Tibial artery (tissue), 4 donors: ENCODE measurements at regions not wholly inside any gene's neighbourhood (a gene's known extent, or its start where the extent isn't known, plus 50 kb on each side); places are given as distances from the start of the nearest gene placed in this dataset.

ENCODE experiments used
- DNase-seq, 2 donors: peaks; one replicate each; pipeline ENCODE4 v3.0.0-alpha.2; 2019
- H3K27ac ChIP-seq, 2 donors: fragments of 200-600 bp; sonication (generic) in 1 of 2; 1 replicate in 1 of 2; 2 replicates in 1 of 2; pipeline ENCODE4 v1.5.1; 2018 to 2019; ENCODE audit warnings: mild to moderate bottlenecking in 1 of 2
- H3K27me3 ChIP-seq, 2 donors: fragments of 200-600 bp; sonication (generic) in 1 of 2; one replicate each; pipeline versions ENCODE4 v1.5.1 to v1.6.0; 2016 to 2019
- H3K36me3 ChIP-seq, 3 donors: fragments of 200-600 bp; sonication (generic) in 2 of 3; one replicate each; pipeline ENCODE4 v1.5.1; 2016 to 2019; ENCODE audit warnings: mild to moderate bottlenecking in 2 of 3
- H3K4me1 ChIP-seq, 4 donors: fragments of 200-600 bp; sonication (generic) in 2 of 4; 1 replicate in 3 of 4; 2 replicates in 1 of 4; pipeline ENCODE4 v1.5.1; 2016 to 2019
- H3K4me3 ChIP-seq, 2 donors: fragments of 200-600 bp; sonication (generic) in 1 of 2; 1 replicate in 1 of 2; 2 replicates in 1 of 2; pipeline ENCODE4 v1.5.1; 2018 to 2019; ENCODE audit warnings: mild to moderate bottlenecking in 2 of 2
- H3K9me3 ChIP-seq, 3 donors: fragments of 200-600 bp; sonication (generic) in 1 of 3; one replicate each; pipeline ENCODE4 v1.5.1; 2016 to 2019
- CTCF ChIP-seq, 2 experiments: fragments of 200-600 bp in 1 of 2; fragments of 450-650 bp in 1 of 2; IDR thresholded peaks; one replicate each; pipeline ENCODE4 v1.5.1; 2017 to 2019; ENCODE audit warnings: antibody characterized with exemption in 2 of 2, mild to moderate bottlenecking in 1 of 2, moderate library complexity in 1 of 2
- intact Hi-C: fragments of 100-400 bp; cut with DNase I; formaldehyde crosslinking; loops from one replicate; pipeline ENCODE4 v1.15.0; 2023; ENCODE audit warnings: low total_unique reads

- no peak for DNase-seq
- intact Hi-C loops = no loop called here
- Histone ChIP-seq H3K9me3 (no peaks in the 10 kb centered on the region), H3K4me1 (no peaks in the 10 kb centered on the region), H3K4me3 (no peak overlapping the region), H3K36me3 (no peaks in the 10 kb centered on the region), H3K27me3 (no peaks in the 10 kb centered on the region), H3K27ac (no peak overlapping the region)
- no peak for TF ChIP-seq CTCF (IDR thresholded peaks at IDR 0.05)
Observed at GRCh38 chr13:90801621-90802020, 545.9 kb upstream of the MIR17HG start.

GRCh38 chr13:90803210-90803609 lies 544.3 kb upstream of the MIR17HG start:
- TF ChIP-seq CTCF (IDR thresholded peaks at IDR 0.05) = no peak
- Histone ChIP-seq H3K27ac (no peak overlapping the region), H3K9me3 (no peaks in the 10 kb centered on the region), H3K4me3 (no peak overlapping the region), H3K27me3 (no peaks in the 10 kb centered on the region), H3K36me3 (no peaks in the 10 kb centered on the region), H3K4me1 (no peaks in the 10 kb centered on the region)
- DNase-seq = no peak
- intact Hi-C loops = no loop called here

GRCh38 chr13:90806016-90806615 lies 541.4 kb upstream of the MIR17HG start:
- Histone ChIP-seq H3K27ac (no peak overlapping the region), H3K27me3 (no peaks in the 10 kb centered on the region)
- intact Hi-C loops = no loop called here

DNA sequence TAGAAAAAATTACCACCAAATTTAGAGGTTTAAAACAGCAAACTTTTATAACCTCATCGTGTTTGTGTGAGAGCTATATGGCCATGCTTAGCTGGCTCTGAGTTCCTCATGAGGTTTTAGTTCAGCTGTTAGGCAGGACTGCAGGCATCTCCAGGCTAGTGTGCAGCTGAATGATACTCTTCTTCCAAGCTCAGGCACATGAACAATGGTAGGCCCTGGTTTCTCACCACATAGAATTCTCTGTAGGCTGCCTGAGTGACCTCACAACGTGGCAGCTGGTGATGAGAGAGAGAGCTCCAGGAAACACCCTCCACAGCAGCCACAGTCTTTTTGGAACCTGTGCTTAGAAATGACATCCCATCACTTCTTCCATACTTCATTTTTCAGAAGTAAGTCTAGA lies 540.6 kb upstream of the MIR17HG start:
- Histone ChIP-seq H3K9me3 (no peaks in the 10 kb centered on the region), H3K27ac (no peak overlapping the region), H3K36me3 (no peaks in the 10 kb centered on the region), H3K4me3 (no peak overlapping the region), H3K27me3 (no peaks in the 10 kb centered on the region), H3K4me1 (no peaks in the 10 kb centered on the region)
- TF ChIP-seq CTCF (IDR thresholded peaks at IDR 0.05) = no peak
- no peak for DNase-seq
- intact Hi-C loops = no loop called here

More at GRCh38 chr13:90806016-90806615, 541.4 kb upstream of the MIR17HG start:
- TF ChIP-seq CTCF (IDR thresholded peaks at IDR 0.05) = no peak
- no peak overlapping the region for H3K4me3 ChIP-seq
- H3K9me3 ChIP-seq = no peaks in the 10 kb centered on the region
- no peak for DNase-seq
- no peaks in the 10 kb centered on the region for H3K36me3 ChIP-seq
- no peaks in the 10 kb centered on the region for H3K4me1 ChIP-seq

GRCh38 chr13:90808838-90809237 lies 538.6 kb upstream of the MIR17HG start:
- no peaks in the 10 kb centered on the region for H3K27me3 ChIP-seq
- no peak for TF ChIP-seq CTCF (IDR thresholded peaks at IDR 0.05)
- no peak overlapping the region for H3K4me3 ChIP-seq
- no peak overlapping the region for H3K27ac ChIP-seq
- no peaks in the 10 kb centered on the region for H3K36me3 ChIP-seq
- H3K9me3 ChIP-seq = no peaks in the 10 kb centered on the region
- intact Hi-C loops = no loop called here
- no peak for DNase-seq
- H3K4me1 ChIP-seq = no peaks in the 10 kb centered on the region

DNA sequence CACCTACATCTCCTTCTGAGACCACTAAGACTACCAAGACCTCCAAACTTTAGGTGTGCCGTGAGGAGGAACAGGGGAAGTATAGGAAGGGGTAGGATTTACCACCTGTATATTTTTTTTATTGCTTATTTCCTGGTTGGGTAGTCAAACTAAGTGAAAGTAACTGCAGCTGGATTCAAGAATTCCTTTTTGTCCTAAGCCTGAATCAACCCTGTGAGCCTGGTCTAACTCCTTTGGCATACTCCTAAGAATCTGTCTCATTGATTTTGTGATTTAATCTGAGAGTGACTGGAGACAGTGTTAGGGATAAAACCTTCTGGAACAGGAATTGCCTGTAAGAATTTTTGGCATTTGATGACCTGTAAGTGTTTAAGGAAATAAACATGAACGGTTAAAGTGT lies 523.5 kb upstream of the MIR17HG start:
- H3K27me3 ChIP-seq = no peaks in the 10 kb centered on the region
- DNase-seq = no peak
- no peak for TF ChIP-seq CTCF (IDR thresholded peaks at IDR 0.05)
- no peaks in the 10 kb centered on the region for H3K36me3 ChIP-seq
- no peak overlapping the region for H3K27ac ChIP-seq
- intact Hi-C loops = no loop called here
- no peak overlapping the region for H3K4me3 ChIP-seq
- no peaks in the 10 kb centered on the region for H3K4me1 ChIP-seq
- no peaks in the 10 kb centered on the region for H3K9me3 ChIP-seq
